Stimulated activated CD8-positive, alpha-beta memory T cell treated with anti-CD3 and anti-CD28 coated beads, Interleukin-12 subunit alpha, Interleukin-12 subunit beta, amount 100 ng/mL, for 24 hours (primary cell): ENCODE measurements at regions not wholly inside any gene's neighbourhood (a gene's known extent, or its start where the extent isn't known, plus 50 kb on each side); places are given as distances from the start of the nearest gene placed in this dataset.

Experiments used
- DNase-seq: peaks from one replicate; pipeline ENCODE4 v3.0.0-alpha.2; 2020; ENCODE audit errors: extremely low read depth

- no peak for DNase-seq
Observed at GRCh38 chr2:43128559-43128955, 97.8 kb downstream of the ZFP36L2 start.

DNA sequence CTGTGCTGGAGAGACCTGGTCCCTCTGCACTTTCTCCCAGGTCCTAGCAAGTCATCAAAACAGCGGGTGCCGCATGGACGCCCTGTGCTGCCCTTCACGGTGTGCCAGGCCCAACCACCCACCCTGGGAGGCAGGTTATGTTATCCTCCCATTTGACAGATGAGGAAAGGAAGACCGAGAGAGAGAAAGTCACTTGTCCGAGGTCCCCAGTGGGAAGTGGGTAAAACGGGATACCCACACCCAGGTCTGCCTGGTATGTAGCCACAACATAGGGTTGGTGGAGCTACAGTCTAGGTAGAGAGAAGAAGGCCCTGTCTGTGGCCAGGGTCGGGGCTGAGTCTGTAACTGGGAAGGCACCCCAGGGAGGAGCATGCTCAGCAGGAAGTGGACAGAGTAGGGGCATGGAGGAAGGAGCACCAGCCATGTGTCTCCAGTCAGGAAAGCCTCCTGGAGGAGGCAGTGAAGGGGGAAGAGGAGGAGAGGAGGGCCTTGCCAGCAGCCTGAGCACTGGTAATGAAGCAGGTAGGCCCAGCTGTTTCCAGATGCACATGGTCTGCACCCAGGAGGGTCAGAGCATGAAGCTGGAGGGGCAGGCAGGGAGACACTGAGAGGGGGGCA is 98.4 kb downstream of the ZFP36L2 start:
- no peak for DNase-seq

- peak; percentile 76 for DNase-seq
Observed at GRCh38 chr2:43127208-43127940, 99.0 kb downstream of the ZFP36L2 start.

GRCh38 chr2:43126817-43127207 is 99.6 kb downstream of the ZFP36L2 start:
- no peak for DNase-seq

- DNase-seq: no peak
Observed at GRCh38 chr2:43125090-43125998, 101.1 kb downstream of the ZFP36L2 start.

- DNase-seq: no peak
Observed at GRCh38 chr2:43124687-43125057, 101.7 kb downstream of the ZFP36L2 start.

DNA sequence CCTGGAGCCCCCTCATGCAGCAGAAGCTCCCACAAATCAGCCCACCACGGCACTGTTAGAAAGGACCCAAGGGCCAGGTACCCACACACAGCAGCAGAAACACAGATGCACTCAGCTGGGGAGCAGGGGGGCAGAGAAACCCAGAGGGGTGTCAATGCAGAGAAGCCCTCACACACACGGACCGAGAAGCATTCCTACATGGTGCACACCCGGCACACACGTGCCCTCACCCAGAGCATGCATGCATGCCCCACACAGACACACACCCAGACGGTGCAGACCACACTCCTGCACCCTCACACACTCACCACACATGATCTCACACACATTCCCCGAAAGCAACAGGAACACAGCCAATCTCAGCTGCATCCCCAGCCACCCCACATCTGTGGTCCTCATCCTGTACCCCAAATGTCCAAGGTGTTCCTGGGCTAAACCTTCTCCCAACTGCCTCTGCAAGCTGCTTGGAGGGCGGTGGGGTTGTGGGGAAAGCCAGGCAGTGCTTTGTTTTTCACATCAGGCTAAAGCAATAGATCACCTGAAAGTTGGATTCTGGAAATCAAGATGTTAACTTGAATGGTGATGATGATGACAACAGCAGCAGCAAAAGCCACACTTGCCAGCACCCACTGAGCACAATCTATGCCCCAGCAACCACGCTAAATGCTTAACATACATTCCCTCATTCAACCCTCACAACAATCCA is 102.3 kb downstream of the ZFP36L2 start:
- no peak for DNase-seq

DNA sequence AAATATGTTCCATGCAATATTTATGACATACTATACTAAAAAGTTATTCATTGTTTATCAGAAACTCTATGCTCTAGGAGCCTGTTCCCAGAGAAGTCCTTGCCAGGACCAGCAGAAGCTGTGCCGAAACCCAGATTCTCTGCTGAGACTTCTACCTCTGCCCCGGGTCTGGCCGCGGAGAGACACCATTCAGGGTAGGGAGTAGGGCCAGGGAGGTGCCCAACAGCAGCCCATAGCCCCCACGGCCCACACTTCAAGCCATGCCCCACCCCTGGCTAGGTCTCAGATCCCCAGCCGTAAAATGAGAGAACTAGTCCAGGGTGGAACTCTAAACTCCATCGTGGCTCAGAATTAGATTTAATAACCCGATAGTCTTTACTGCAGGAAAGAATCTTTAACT is 102.9 kb downstream of the ZFP36L2 start:
- no peak for DNase-seq

DNA sequence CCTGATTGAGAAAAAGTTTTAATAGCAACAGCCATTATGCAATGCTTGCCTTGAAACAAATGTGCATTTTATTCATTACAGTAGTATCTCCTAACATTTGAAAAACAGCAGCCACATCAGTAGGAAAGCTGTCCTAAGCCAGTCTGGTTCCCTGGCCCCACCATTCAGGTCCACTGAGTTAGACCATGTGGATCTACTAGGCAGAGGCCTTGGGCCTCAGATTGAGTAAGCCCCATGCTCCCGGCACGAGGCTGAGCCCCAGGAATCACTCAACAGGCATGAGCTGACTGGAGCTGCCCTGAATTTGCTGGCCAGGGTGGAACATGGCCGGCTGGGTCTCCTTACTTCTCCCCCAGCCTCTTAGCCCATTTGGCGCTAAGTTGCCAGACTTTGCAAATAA is 103.4 kb downstream of the ZFP36L2 start:
- DNase-seq: no peak

- no peak for DNase-seq
Observed at GRCh38 chr2:43121580-43122314, 104.7 kb downstream of the ZFP36L2 start.

DNA sequence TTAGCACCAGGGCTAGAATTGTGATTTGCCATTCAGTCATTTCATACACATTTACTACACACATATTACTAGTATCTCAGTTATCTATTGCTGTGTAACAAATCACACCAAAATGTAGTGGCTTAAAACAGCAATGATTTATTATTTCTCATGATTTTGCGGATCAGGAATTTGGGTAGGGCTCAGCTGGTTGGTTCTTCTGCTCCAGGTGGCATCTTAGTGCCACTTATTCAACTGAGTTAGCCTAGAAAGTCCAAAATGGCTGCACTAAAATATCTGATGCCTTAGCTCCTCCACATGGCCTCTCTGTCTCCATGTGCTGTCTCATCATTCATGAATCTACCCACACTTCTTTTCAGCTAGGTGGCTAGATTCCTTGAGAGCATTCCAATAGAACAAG is 107.1 kb downstream of the ZFP36L2 start:
- DNase-seq: no peak

DNA sequence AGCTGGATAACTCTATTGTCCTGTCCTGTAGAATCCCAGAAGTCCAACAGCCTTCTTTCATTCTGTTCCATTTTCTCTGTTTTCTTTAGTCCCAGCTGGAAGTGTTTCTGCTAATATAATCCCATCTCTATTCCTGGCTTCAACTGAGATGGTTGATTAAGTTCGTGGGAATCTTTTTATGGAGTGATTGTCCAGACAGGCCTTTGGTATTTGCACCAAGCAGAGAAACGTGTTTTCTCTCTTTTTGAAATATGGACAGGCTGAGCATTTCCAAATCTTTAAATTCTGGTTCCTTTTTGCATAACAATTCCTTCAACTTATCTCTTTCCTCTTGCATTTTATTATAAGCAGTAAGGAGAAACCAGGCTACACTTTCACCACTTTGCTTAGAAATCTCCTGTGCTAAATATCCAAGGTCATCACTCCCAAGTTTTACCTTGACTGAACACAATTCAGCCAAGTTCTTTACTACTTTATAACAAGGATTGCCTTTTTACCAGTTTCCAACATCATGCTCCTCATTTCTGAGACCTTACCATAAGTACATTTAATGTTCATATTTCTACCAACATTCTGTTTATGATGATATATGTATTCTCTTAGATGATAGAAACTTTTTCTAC is 108.8 kb downstream of the ZFP36L2 start:
- no peak for DNase-seq

- no peak for DNase-seq
Observed at GRCh38 chr2:43116988-43117387, 109.4 kb downstream of the ZFP36L2 start.

DNA sequence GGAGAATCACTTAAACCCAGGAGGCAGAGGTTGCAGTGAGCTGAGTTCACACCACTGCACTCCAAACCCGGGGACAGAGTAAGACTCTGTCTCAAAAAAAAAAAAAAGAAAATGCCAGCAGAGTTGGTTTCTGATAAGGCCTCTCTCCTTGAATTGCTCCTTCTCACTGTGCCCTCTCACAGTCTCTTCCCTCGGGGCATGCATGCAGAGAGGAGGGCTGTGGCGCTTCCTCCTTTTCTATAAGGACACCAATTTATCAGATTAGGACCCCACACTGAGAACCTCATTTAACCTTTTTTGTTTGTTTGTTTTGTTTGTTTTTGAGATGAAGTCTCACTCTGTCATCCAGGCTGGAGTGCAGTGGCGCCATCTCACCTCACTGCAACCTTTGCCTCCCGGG is 110.5 kb downstream of the ZFP36L2 start:
- no peak for DNase-seq

DNA sequence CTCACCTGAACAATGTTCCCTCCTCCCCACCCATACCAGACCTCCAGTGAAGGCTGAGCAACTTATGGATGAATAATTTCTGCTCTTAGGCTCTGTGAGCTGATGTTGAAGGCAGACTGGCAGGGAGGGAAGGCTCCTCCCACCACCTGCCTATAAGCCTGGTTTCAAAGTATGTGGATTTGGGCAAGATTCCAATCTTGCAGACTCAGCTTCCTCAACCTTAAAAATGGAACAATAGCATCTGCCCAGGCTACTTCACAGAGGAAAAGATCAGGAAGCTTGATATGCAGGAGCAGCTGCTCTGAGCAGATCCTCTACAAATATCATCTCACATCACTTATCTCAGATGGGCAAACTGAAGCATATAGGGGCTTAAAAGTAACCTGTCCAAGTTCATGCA is 112.2 kb downstream of the ZFP36L2 start:
- no peak for DNase-seq

DNA sequence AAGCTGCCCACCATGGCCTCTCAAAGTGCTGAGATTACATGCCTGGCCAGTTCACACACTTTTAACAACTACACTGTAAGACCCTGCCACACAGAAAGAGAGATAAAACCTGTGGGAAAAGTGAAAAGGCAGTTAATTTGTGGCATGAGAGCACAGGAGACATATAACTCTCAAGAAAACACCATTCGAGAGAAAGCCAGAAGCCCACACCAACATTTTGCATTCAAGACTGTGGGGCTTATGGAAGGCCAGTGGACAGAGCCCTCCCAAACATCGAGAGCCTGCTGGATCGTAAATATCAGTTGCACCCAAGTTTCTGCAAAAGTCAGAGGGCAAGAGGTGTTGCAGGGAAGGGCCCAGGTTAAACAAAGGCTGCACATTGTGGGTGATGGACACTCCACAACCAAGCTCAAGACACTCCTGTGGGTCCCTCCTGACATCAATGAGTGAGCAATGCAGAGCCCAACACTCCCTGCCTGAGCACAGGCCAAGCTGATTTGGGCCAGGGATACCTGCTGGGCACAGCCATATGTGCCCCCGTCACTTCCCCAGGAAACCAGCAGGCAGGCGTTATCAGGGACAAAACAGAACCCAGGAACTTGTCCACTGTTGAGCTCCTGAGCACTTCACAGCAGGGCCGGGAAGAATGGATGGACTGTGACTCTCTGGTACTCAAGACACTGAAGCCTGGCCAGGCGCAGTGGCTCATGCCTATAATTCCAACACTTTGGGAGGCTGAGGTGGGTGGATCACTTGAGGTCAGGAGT is 114.4 kb downstream of the ZFP36L2 start:
- DNase-seq: no peak

GRCh38 chr2:43110442-43110871 is 115.9 kb downstream of the ZFP36L2 start:
- no peak for DNase-seq

GRCh38 chr2:43109261-43109743 is 117.1 kb downstream of the ZFP36L2 start:
- no peak for DNase-seq

GRCh38 chr2:43107679-43108078 is 118.7 kb downstream of the ZFP36L2 start:
- no peak for DNase-seq
